CD4-positive, alpha-beta T cell (primary cell): ENCODE measurements at regions not wholly inside any gene's neighbourhood (a gene's known extent, or its start where the extent isn't known, plus 50 kb on each side); places are given as distances from the start of the nearest gene placed in this dataset.

Experiments
- ATAC-seq: fragments of 200-7000 bp; cut with Tn5 transposase; one replicate; pipeline ENCODE4 v1.10.0; 2022; ENCODE audit warnings: mild to moderate bottlenecking; ENCODE audit not compliant: poor library complexity
- CTCF ChIA-PET: fragments of 350-600 bp; sonication (Branson Sonifier 250); formaldehyde crosslinking; loops from one replicate; lab custom pipeline; 2021; ENCODE audit warnings: antibody characterized with exemption, inconsistent platforms; lab: Charles Lee
- POLR2A ChIA-PET: fragments of 350-600 bp; sonication (Branson Sonifier 250); formaldehyde crosslinking; loops from one replicate; lab custom pipeline; 2021; ENCODE audit warnings: antibody characterized with exemption, inconsistent platforms; lab: Charles Lee
- DNase-seq, 14 experiments: peaks; one replicate each; pipeline ENCODE4 v3.0.0-alpha.2; 2013 to 2020; ENCODE audit warnings: mixed read lengths in 2 of 14
- H3K27ac ChIP-seq, 2 donors: one replicate each; pipeline versions ENCODE4 v1.5.1 to v1.7.0; 2013; ENCODE audit warnings: low read length in 2 of 2, low read depth in 1 of 2, mild to moderate bottlenecking in 1 of 2
- H3K27me3 ChIP-seq, 2 experiments: 1 replicate in 1 of 2; 2 replicates in 1 of 2; pipeline versions ENCODE4 v1.6.1 to v1.7.0; 2013; ENCODE audit warnings: low read length in 2 of 2, control low read depth in 1 of 2, mild to moderate bottlenecking in 1 of 2, moderate library complexity in 1 of 2; ENCODE audit not compliant: insufficient read depth in 2 of 2, control insufficient read depth in 1 of 2
- H3K36me3 ChIP-seq: one replicate; pipeline ENCODE4 v1.6.1; 2013; ENCODE audit warnings: low read length, control low read depth; ENCODE audit not compliant: insufficient read depth
- H3K4me1 ChIP-seq: one replicate; pipeline ENCODE4 v1.6.1; 2013; ENCODE audit warnings: low read length, control low read depth; ENCODE audit not compliant: insufficient read depth
- H3K4me3 ChIP-seq: one replicate; pipeline ENCODE4 v1.5.1; 2013; ENCODE audit warnings: mild to moderate bottlenecking, low read length, moderate library complexity
- H3K9me3 ChIP-seq, 2 experiments: 1 replicate in 1 of 2; 2 replicates in 1 of 2; pipeline versions ENCODE4 v1.6.1 to v1.7.0; 2013; ENCODE audit warnings: low read length in 2 of 2, mild to moderate bottlenecking in 2 of 2, control low read depth in 1 of 2, moderate library complexity in 1 of 2; ENCODE audit not compliant: control insufficient read depth in 1 of 2, insufficient read depth in 1 of 2
- H3K27ac Mint-ChIP-seq: one replicate; pipeline ENCODE4 v1.8.0; 2020; ENCODE audit warnings: mixed read lengths
- H3K27me3 Mint-ChIP-seq: one replicate; pipeline ENCODE4 v1.8.0; 2021; ENCODE audit warnings: mixed read lengths
- H3K36me3 Mint-ChIP-seq: one replicate; pipeline ENCODE4 v1.8.0; 2021; ENCODE audit warnings: low read depth, mixed read lengths
- H3K4me1 Mint-ChIP-seq: one replicate; pipeline ENCODE4 v1.8.0; 2021; ENCODE audit warnings: low read depth, mixed read lengths
- H3K4me3 Mint-ChIP-seq: one replicate; pipeline ENCODE4 v1.8.0; 2020; ENCODE audit warnings: mild to moderate bottlenecking, mixed read lengths
- H3K9me3 Mint-ChIP-seq: one replicate; pipeline ENCODE4 v1.8.0; 2020; ENCODE audit warnings: mixed read lengths
- intact Hi-C, 2 experiments: fragments of 100-400 bp; cut with DNase I in 1 of 2; cut with micrococcal nuclease in 1 of 2; formaldehyde crosslinking; loops; one replicate each; pipeline versions ENCODE4 v1.15.1 to v1.9.0; 2023 to 2025; cut with DNase I, micrococcal nuclease
- TF ChIP-seq, protein P1 (sequence below): fragments of 200-600 bp; IDR thresholded peaks from one replicate; pipeline ENCODE4 v1.8.0; 2022; ENCODE audit warnings: antibody characterized with exemption, mild to moderate bottlenecking

GRCh38 chr19:30743011-30743410 is 370.8 kb downstream of the ZNF536 start:
- CTCF ChIA-PET = no interaction called here
- peaks cover 9% of the 10 kb centered on the region for H3K27me3 Mint-ChIP-seq
- POLR2A ChIA-PET = no interaction called here

DNA sequence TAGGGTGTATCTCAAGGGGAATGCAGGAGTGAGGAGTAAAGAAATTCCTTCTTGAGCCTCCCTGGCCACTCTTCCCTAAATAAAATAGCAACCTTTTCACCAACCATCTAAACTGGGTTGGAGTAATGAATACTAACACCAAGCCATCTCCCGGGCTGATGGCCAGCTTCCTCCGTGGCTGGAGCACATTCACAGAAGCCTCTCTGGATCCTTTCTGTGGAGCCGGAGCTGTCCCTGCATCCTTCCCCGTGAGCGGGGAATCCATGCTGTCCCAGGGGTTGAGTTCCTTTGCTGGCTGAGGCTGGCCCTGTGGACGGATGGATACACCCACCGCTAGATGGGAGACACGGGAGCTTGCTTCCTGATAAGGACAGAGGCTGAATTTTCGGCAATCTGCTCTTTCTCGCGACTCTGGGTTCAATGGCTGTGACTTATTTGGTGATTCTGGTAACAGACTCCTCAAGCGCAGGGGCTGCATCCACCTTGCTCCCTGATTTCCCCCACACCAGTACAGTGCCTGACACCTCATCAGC is 370.3 kb downstream of the ZNF536 start:
- intact Hi-C loops = no loop called here
- DNase-seq = no peak

More at GRCh38 chr19:30743011-30743410, 370.8 kb downstream of the ZNF536 start:
- TF ChIP-seq, protein P1, sequence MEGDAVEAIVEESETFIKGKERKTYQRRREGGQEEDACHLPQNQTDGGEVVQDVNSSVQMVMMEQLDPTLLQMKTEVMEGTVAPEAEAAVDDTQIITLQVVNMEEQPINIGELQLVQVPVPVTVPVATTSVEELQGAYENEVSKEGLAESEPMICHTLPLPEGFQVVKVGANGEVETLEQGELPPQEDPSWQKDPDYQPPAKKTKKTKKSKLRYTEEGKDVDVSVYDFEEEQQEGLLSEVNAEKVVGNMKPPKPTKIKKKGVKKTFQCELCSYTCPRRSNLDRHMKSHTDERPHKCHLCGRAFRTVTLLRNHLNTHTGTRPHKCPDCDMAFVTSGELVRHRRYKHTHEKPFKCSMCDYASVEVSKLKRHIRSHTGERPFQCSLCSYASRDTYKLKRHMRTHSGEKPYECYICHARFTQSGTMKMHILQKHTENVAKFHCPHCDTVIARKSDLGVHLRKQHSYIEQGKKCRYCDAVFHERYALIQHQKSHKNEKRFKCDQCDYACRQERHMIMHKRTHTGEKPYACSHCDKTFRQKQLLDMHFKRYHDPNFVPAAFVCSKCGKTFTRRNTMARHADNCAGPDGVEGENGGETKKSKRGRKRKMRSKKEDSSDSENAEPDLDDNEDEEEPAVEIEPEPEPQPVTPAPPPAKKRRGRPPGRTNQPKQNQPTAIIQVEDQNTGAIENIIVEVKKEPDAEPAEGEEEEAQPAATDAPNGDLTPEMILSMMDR = no peak
- Histone ChIP-seq H3K27ac (no peak overlapping the region), H3K9me3 (no peaks in the 10 kb centered on the region), H3K27me3 (no peaks in the 10 kb centered on the region), H3K4me1 (no peaks in the 10 kb centered on the region), H3K36me3 (no peaks in the 10 kb centered on the region), H3K4me3 (no peak overlapping the region)
- H3K27ac Mint-ChIP-seq = no peak overlapping the region
- no peaks in the 10 kb centered on the region for H3K4me1 Mint-ChIP-seq
- no peaks in the 10 kb centered on the region for H3K36me3 Mint-ChIP-seq
- DNase-seq (no peak), ATAC-seq (no peak)
- H3K9me3 Mint-ChIP-seq = no peaks in the 10 kb centered on the region
- intact Hi-C loops = no loop called here
- no peak overlapping the region for H3K4me3 Mint-ChIP-seq

DNA sequence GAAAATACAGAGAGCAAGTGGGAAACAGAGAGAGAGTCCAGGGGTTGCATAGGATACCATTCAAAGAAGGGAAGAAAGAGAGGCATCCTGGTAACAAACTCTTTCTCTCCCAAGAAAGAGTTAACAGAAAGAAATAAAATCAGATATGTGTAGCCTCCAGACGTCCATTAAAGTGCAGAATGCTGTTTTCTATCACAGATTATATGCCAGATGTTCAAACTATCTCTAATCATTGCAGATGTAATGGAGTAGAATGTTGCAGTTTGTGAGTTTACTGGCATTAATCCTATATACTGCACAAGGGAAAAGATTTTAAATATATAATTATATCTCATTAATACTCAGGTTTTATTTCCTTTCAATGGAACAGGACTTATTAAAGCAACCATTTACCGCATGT is 369.4 kb downstream of the ZNF536 start:
- ChIA-PET CTCF (no interaction called here), POLR2A (no interaction called here)
- no peak overlapping the region for H3K27ac Mint-ChIP-seq
- H3K36me3 Mint-ChIP-seq = no peaks in the 10 kb centered on the region
- DNase-seq = no peak
- H3K4me3 Mint-ChIP-seq = no peak overlapping the region
- H3K4me1 ChIP-seq = no peaks in the 10 kb centered on the region
- H3K27ac ChIP-seq = no peak overlapping the region
- no peaks in the 10 kb centered on the region for H3K9me3 Mint-ChIP-seq
- intact Hi-C loops = no loop called here
- no peaks in the 10 kb centered on the region for H3K4me1 Mint-ChIP-seq
- H3K27me3 ChIP-seq = no peaks in the 10 kb centered on the region
- H3K4me3 ChIP-seq = no peak overlapping the region
- ATAC-seq = no peak
- no peaks in the 10 kb centered on the region for H3K9me3 ChIP-seq
- TF ChIP-seq, protein P1 = no peak
- H3K36me3 ChIP-seq = no peaks in the 10 kb centered on the region
- peaks cover 9% of the 10 kb centered on the region for H3K27me3 Mint-ChIP-seq

More for the DNA sequence above, 370.3 kb downstream of the ZNF536 start:
- POLR2A ChIA-PET = no interaction called here
- Mint-ChIP-seq H3K36me3 (no peaks in the 10 kb centered on the region), H3K4me3 (no peak overlapping the region), H3K9me3 (no peaks in the 10 kb centered on the region), H3K4me1 (no peaks in the 10 kb centered on the region), H3K27ac (no peak overlapping the region), H3K27me3 (peaks cover 9% of the 10 kb centered on the region)
- H3K27ac ChIP-seq = no peak overlapping the region
- ATAC-seq = no peak
- H3K4me1 ChIP-seq = no peaks in the 10 kb centered on the region
- CTCF ChIA-PET = no interaction called here
- TF ChIP-seq, protein P1 = no peak
- no peaks in the 10 kb centered on the region for H3K27me3 ChIP-seq
- no peaks in the 10 kb centered on the region for H3K9me3 ChIP-seq
- no peak overlapping the region for H3K4me3 ChIP-seq
- no peaks in the 10 kb centered on the region for H3K36me3 ChIP-seq
